ENCODE measurements at regions not wholly inside any gene's neighbourhood (a gene's known extent, or its start where the extent isn't known, plus 50 kb on each side); places are given as distances from the start of the nearest gene placed in this dataset.

GRCh38 chr18:69308619-69309018 is 92.1 kb upstream of the DOK6 start:
- TF ChIP-seq CTCF (IDR thresholded peaks at IDR 0.05; ENCODE audit: poor library complexity, severe bottlenecking) (no peak), MXI1 (conservative IDR thresholded peaks at IDR 0.05; ENCODE audit: poor library complexity, severe bottlenecking) (no peak), EP300 (conservative IDR thresholded peaks at IDR 0.05; ENCODE audit: poor library complexity, severe bottlenecking) (no peak), EZH2 (IDR thresholded peaks at IDR 0.05; ENCODE audit: borderline replicate concordance, insufficient read depth, low read length, poor library complexity, severe bottlenecking) (no peak), SMC3 (conservative IDR thresholded peaks at IDR 0.05; ENCODE audit: poor library complexity) (no peak)

Data from neural cell (in vitro differentiated cells).